Mucosa of stomach (tissue), 1 donor: ENCODE measurements at regions not wholly inside any gene's neighbourhood (a gene's known extent, or its start where the extent isn't known, plus 50 kb on each side); places are given as distances from the start of the nearest gene placed in this dataset.

Experiments
- H3K27me3 ChIP-seq: one replicate; pipeline ENCODE4 v1.7.0; 2013; ENCODE audit warnings: mild to moderate bottlenecking, low read length; ENCODE audit not compliant: control insufficient read depth, insufficient read depth
- H3K36me3 ChIP-seq: one replicate; pipeline ENCODE4 v1.7.0; 2013; ENCODE audit warnings: low read length; ENCODE audit not compliant: control insufficient read depth, insufficient read depth
- H3K4me1 ChIP-seq: one replicate; pipeline ENCODE4 v1.7.0; 2013; ENCODE audit warnings: mild to moderate bottlenecking, low read length; ENCODE audit not compliant: control insufficient read depth, insufficient read depth
- H3K4me3 ChIP-seq: one replicate; pipeline ENCODE4 v1.7.0; 2013; ENCODE audit warnings: low read length
- H3K9ac ChIP-seq: one replicate; pipeline ENCODE4 v1.7.0; 2013; ENCODE audit warnings: mild to moderate bottlenecking, low read length, moderate library complexity
- H3K9me3 ChIP-seq: one replicate; pipeline ENCODE4 v1.7.0; 2013; ENCODE audit warnings: mild to moderate bottlenecking, low read length, moderate library complexity; ENCODE audit not compliant: control insufficient read depth
- donor health status: Pancreatic carcinoma.

GRCh38 chr12:97616946-97617345, 154.3 kb downstream of the RMST start:
- Histone ChIP-seq H3K4me1 (no peaks in the 10 kb centered on the region), H3K9ac (no peak overlapping the region), H3K9me3 (no peaks in the 10 kb centered on the region), H3K36me3 (no peaks in the 10 kb centered on the region), H3K4me3 (no peak overlapping the region), H3K27me3 (no peaks in the 10 kb centered on the region)

DNA sequence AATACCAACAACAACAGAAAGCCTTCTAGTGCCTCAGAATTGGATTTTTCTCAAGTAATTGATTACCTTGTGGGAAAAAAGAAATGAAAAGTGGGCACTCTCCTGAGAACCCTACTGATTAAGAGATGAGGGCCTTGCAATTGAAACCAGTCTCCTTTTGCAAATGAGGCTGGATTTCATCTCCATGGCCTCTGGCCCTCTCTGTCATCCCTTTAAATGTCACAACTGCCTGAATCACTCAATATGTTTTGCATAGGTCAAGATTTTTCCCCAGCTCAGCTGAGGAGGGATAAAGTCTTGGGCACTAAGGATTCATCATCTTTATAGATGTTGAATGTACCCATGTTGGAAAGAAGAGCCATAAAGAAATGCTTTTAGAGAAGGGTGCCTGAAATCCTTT, 166.4 kb downstream of the RMST start:
- H3K4me3 ChIP-seq, result no peak overlapping the region
- no peaks in the 10 kb centered on the region for H3K9me3 ChIP-seq
- no peaks in the 10 kb centered on the region for H3K36me3 ChIP-seq
- H3K9ac ChIP-seq, result no peak overlapping the region
- no peaks in the 10 kb centered on the region for H3K27me3 ChIP-seq
- H3K4me1 ChIP-seq, result no peaks in the 10 kb centered on the region

DNA sequence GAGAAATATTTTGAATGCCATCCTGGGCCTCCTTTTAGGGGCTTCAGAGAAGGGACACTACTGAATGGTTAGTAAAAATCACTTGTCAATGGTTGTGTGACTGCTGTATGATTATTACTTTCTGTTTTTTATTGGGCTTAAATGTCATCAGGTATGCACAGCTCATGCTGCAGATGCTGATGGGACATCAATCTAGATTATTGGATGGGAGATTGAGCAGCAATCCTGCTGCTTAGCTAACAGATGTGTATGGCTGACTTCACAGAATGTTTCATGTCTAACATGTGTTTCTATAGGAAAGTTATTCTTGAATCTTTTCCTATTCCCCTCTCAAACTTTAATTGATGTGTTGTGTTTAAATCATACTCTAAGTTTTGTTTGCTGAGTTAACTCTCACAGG, 166.8 kb downstream of the RMST start:
- Histone ChIP-seq H3K4me3 (no peak overlapping the region), H3K4me1 (no peaks in the 10 kb centered on the region), H3K36me3 (no peaks in the 10 kb centered on the region), H3K9me3 (no peaks in the 10 kb centered on the region), H3K27me3 (no peaks in the 10 kb centered on the region), H3K9ac (no peak overlapping the region)

DNA sequence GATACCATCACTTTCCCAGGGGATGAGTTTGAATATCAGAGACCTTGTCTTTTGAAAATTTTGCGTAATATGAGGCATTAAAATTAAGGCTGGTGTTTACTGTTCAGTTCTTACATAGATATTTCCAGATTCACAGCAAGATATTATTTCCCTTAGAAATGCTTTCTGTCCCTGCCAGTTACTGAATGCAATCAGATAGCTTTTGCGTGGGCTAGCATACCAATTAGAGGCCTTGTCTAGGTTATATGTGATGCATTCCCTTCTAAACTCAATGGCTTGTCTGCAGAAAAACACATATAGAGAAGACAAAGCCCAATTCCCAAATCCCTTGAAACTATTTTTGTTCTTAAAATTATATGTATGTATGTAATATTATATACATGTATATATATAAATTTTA, 167.8 kb downstream of the RMST start:
- Histone ChIP-seq H3K27me3 (no peaks in the 10 kb centered on the region), H3K9me3 (no peaks in the 10 kb centered on the region), H3K4me3 (no peak overlapping the region), H3K4me1 (no peaks in the 10 kb centered on the region), H3K9ac (no peak overlapping the region), H3K36me3 (no peaks in the 10 kb centered on the region)

GRCh38 chr12:97630875-97631274, 168.3 kb downstream of the RMST start:
- Histone ChIP-seq H3K4me1 (no peaks in the 10 kb centered on the region), H3K9me3 (no peaks in the 10 kb centered on the region), H3K36me3 (no peaks in the 10 kb centered on the region), H3K4me3 (no peak overlapping the region), H3K9ac (no peak overlapping the region), H3K27me3 (no peaks in the 10 kb centered on the region)

DNA sequence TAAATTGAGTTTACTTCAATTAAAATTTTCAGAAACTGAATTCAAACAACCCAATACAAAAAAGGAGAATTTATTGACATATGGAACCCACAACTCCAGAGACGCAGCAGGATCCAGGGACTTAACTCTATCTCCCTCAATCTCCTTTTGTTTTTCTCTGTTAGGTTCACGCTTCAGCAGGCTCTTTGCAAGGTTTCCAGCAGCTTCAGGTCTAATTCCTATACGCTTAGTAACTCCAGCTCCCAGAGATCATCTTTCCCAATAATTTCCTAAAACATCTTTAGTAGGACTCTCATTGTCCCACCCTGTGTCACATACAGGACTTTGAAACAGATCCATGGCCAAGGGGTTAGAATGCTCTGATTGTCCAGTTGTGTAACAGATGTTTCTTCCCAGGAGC, 175.2 kb downstream of the RMST start:
- H3K36me3 ChIP-seq, result no peaks in the 10 kb centered on the region
- H3K4me3 ChIP-seq, result no peak overlapping the region
- no peaks in the 10 kb centered on the region for H3K4me1 ChIP-seq
- H3K9me3 ChIP-seq, result no peaks in the 10 kb centered on the region
- no peaks in the 10 kb centered on the region for H3K27me3 ChIP-seq
- H3K9ac ChIP-seq, result no peak overlapping the region

GRCh38 chr12:97638739-97639138, 176.1 kb downstream of the RMST start:
- Histone ChIP-seq H3K27me3 (no peaks in the 10 kb centered on the region), H3K9ac (no peak overlapping the region), H3K4me3 (no peak overlapping the region), H3K9me3 (no peaks in the 10 kb centered on the region), H3K4me1 (no peaks in the 10 kb centered on the region), H3K36me3 (no peaks in the 10 kb centered on the region)

- H3K36me3 ChIP-seq, result no peaks in the 10 kb centered on the region
- H3K27me3 ChIP-seq, result no peaks in the 10 kb centered on the region
- H3K4me1 ChIP-seq, result no peaks in the 10 kb centered on the region
- H3K4me3 ChIP-seq, result no peak overlapping the region
- H3K9ac ChIP-seq, result no peak overlapping the region
- no peaks in the 10 kb centered on the region for H3K9me3 ChIP-seq
Measured at GRCh38 chr12:97639702-97640101, 177.1 kb downstream of the RMST start.

- H3K4me1 ChIP-seq, result no peaks in the 10 kb centered on the region
- H3K4me3 ChIP-seq, result no peak overlapping the region
- H3K9ac ChIP-seq, result no peak overlapping the region
- H3K36me3 ChIP-seq, result no peaks in the 10 kb centered on the region
- H3K27me3 ChIP-seq, result no peaks in the 10 kb centered on the region
- no peaks in the 10 kb centered on the region for H3K9me3 ChIP-seq
Measured at GRCh38 chr12:97640826-97641225, 178.2 kb downstream of the RMST start.

DNA sequence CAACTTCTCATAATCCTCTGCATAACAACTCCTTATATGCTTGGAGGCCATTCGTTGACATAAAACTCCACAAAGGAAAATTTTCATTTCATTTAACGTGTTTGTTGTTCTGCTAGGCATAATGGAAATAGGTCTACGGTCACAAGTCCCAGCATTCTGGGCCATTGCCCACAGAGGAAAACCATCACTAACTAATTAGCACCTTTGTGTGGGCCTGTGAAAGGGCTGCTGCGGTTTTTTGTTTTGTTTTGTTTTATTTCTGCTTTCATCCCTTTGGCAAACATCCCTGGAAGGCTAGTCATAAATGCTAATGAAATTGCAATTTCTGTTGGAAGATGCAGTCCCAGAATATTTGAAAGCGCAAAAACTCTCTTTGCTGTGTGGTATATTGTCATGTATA, 180.3 kb downstream of the RMST start:
- H3K36me3 ChIP-seq, result no peaks in the 10 kb centered on the region
- H3K9ac ChIP-seq, result no peak overlapping the region
- no peaks in the 10 kb centered on the region for H3K27me3 ChIP-seq
- no peaks in the 10 kb centered on the region for H3K4me1 ChIP-seq
- H3K4me3 ChIP-seq, result no peak overlapping the region
- H3K9me3 ChIP-seq, result no peaks in the 10 kb centered on the region

- Histone ChIP-seq H3K36me3 (no peaks in the 10 kb centered on the region), H3K27me3 (no peaks in the 10 kb centered on the region), H3K4me1 (no peaks in the 10 kb centered on the region), H3K9me3 (no peaks in the 10 kb centered on the region), H3K9ac (no peak overlapping the region), H3K4me3 (no peak overlapping the region)
Measured at GRCh38 chr12:97643924-97644323, 181.3 kb downstream of the RMST start.

GRCh38 chr12:97645726-97646125, 183.1 kb downstream of the RMST start:
- Histone ChIP-seq H3K4me3 (no peak overlapping the region), H3K27me3 (no peaks in the 10 kb centered on the region), H3K9ac (no peak overlapping the region), H3K4me1 (no peaks in the 10 kb centered on the region), H3K36me3 (no peaks in the 10 kb centered on the region), H3K9me3 (no peaks in the 10 kb centered on the region)

DNA sequence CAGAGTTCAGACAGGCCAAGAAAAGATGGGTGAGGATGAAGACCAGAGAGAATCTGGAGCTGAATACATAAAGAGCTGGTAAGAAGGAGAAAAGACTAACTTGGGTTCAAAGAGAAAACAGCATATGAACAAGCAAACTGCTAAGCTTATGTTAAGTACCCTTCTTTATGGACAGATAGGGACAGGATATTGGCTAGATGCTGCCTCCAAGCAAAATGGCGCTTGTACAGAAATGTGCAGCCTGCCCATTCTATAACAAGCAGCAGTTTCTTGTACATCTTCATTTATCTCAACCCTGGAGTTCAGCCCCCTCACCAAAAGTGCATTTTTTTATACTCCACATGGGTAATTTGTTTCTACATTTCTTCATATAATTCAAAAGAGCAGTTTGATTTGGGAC, 184.5 kb downstream of the RMST start:
- Histone ChIP-seq H3K9ac (no peak overlapping the region), H3K4me1 (no peaks in the 10 kb centered on the region), H3K9me3 (no peaks in the 10 kb centered on the region), H3K27me3 (no peaks in the 10 kb centered on the region), H3K4me3 (no peak overlapping the region), H3K36me3 (no peaks in the 10 kb centered on the region)
